ENCODE measurements at regions not wholly inside any gene's neighbourhood (a gene's known extent, or its start where the extent isn't known, plus 50 kb on each side); places are given as distances from the start of the nearest gene placed in this dataset.

GRCh38 chr3:166759736-166760513, 620.2 kb downstream of the ZBBX start:
- TF ChIP-seq CTCF (IDR thresholded peaks at IDR 0.05; ENCODE audit: low read depth, low read length, poor library complexity, severe bottlenecking) (no peak), EZH2phosphoT487 (IDR thresholded peaks at IDR 0.05; ENCODE audit: borderline replicate concordance, low read length) (no peak)
